DND-41 (cell line): ENCODE measurements at regions not wholly inside any gene's neighbourhood (a gene's known extent, or its start where the extent isn't known, plus 50 kb on each side); places are given as distances from the start of the nearest gene placed in this dataset.

Experiments used
- CTCF ChIP-seq: IDR thresholded peaks from 2 replicates; pipeline ENCODE4 v1.5.1; 2012; ENCODE audit warnings: borderline replicate concordance, low read length, moderate library complexity, mild to moderate bottlenecking; ENCODE audit not compliant: poor library complexity, severe bottlenecking; ENCODE audit errors: extremely low read depth
- EZH2 ChIP-seq: IDR thresholded peaks from 3 replicates; pipeline ENCODE4 v1.6.1; 2012; ENCODE audit warnings: borderline replicate concordance, low read depth, mild to moderate bottlenecking, moderate library complexity, low read length, inconsistent platforms; ENCODE audit not compliant: severe bottlenecking

DNA sequence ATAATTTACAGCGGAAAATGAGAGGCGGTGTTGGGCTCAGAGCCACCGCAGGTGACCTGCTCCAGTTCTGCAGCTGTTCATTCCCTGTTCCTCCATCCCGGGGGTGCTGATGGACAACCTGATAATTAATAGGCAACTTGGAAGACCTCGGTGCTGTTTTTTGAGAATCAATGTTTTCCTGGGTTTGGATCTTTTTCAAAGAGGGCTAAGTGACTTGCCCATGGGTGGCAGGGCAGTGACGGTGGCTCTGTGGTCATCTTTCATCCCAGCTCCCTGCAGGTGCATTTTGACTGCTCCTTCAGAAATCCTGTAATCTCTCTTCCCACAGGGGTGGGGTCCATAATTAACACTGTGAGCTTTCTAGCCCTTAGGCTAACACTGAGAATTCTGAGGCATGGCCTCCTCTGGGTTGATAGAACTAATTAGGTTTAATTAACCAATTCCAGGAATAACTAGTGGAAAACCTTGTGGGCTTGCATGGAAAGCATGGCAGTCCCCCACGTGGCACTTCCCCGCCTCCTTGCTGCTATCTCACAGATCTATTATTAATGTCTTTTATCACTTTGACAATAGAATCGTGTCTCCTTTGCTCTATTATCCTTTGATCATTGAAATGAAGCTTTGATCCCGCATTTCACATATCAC, 217.9 kb downstream of the GLRX3 start:
- TF ChIP-seq CTCF: no peak
- TF ChIP-seq EZH2: no peak
